ENCODE measurements at regions not wholly inside any gene's neighbourhood (a gene's known extent, or its start where the extent isn't known, plus 50 kb on each side); places are given as distances from the start of the nearest gene placed in this dataset.
A peak's percentile ranks its signal among the peaks of the same experiment; 100 is the strongest.

DNA sequence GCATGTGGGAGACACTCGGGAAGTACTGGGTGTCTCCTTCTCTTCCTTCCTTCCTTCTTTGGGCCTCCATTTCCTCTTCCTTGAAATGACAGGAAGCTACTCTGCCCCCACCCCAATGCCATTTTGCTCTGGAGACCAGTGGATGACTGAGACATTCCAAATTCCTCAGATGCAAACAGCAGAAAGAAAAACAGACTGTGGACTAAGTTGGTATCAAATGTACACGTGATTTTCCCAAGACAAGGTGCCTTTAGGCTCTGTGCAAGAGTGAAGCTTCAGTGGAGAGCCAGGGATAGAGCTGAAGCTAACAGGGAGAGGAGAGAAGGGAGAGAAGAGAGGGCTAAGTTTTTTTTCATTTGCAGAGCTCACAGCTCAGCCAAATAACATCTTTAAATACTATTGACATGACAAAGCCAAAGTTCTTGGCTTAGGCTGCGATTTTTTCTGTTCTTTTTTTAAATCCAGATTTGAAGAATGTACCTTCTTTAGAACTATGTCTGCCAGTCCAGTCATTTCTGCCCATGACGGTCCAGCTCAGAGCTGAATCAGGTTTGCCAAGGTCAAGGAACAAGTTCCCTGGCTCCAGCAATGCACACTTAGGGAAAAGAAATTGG lies 84.5 kb upstream of the LCLAT1 start:
- Histone ChIP-seq H3K9me3 (ENCODE audit: control insufficient read depth in 2 of 3, insufficient read depth in 1 of 3, low read length in 3 of 3) (no peaks in the 10 kb centered on the region), H3K9ac (ENCODE audit: low read length in 3 of 3) (peak overlapping the region in 1 of 3 donors; percentile 28), H3K4me1 (ENCODE audit: control insufficient read depth in 2 of 3, insufficient read depth in 2 of 3, low read depth in 1 of 3, low read length in 3 of 3) (peaks cover 10 to 43% (median 33%) of the 10 kb centered on the region in 3 donors), H3K27me3 (ENCODE audit: control insufficient read depth, insufficient read depth, low read length) (no peaks in the 10 kb centered on the region), H3K4me3 (ENCODE audit: low read length in 3 of 3) (peak overlapping the region in 1 of 3 donors; percentile 23), H3K27ac (ENCODE audit: low read depth in 2 of 2, low read length in 2 of 2) (peak overlapping the region; percentile 85 to 86), H3K36me3 (ENCODE audit: control insufficient read depth in 2 of 3, insufficient read depth in 3 of 3, low read length in 3 of 3) (no peaks in the 10 kb centered on the region)
- intact Hi-C loops (cut with DNase I), result no loop called here
- no peak for FAIRE-seq
- TF ChIP-seq, protein P1, sequence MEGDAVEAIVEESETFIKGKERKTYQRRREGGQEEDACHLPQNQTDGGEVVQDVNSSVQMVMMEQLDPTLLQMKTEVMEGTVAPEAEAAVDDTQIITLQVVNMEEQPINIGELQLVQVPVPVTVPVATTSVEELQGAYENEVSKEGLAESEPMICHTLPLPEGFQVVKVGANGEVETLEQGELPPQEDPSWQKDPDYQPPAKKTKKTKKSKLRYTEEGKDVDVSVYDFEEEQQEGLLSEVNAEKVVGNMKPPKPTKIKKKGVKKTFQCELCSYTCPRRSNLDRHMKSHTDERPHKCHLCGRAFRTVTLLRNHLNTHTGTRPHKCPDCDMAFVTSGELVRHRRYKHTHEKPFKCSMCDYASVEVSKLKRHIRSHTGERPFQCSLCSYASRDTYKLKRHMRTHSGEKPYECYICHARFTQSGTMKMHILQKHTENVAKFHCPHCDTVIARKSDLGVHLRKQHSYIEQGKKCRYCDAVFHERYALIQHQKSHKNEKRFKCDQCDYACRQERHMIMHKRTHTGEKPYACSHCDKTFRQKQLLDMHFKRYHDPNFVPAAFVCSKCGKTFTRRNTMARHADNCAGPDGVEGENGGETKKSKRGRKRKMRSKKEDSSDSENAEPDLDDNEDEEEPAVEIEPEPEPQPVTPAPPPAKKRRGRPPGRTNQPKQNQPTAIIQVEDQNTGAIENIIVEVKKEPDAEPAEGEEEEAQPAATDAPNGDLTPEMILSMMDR (IDR thresholded peaks at IDR 0.05; ENCODE audit: borderline replicate concordance, extremely low read depth, insufficient read depth), result no peak
- DNase-seq, result peak in 3 of 5 donors; percentile 67 to 88 (median 88)

DNA sequence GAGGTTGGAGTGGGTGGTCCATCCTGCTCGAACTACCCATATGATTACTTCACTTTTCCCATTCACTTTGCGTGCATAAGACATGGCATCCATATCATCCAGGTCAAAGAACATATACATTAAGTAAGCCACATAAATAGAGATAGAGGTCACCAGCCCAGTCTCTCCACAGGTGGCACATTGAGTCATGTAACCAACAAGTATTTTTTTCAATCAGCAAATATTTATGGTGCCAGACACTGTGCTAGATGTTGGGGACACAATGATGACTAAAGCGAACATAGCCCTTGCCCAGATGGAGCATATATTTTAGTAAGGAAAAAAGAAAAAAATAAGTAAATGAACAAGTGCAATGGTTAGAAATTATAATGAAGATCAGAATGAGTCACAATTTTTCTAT lies 83.6 kb upstream of the LCLAT1 start:
- intact Hi-C loops (cut with DNase I), result no loop called here
- H3K27me3 ChIP-seq (ENCODE audit: control insufficient read depth, insufficient read depth, low read length), result no peaks in the 10 kb centered on the region
- peaks cover 10 to 49% (median 33%) of the 10 kb centered on the region in 3 donors for H3K4me1 ChIP-seq (ENCODE audit: control insufficient read depth in 2 of 3, insufficient read depth in 2 of 3, low read depth in 1 of 3, low read length in 3 of 3)
- FAIRE-seq (no peak), DNase-seq (no peak)
- no peaks in the 10 kb centered on the region for H3K9me3 ChIP-seq (ENCODE audit: control insufficient read depth in 2 of 3, insufficient read depth in 1 of 3, low read length in 3 of 3)
- no peak overlapping the region for H3K4me3 ChIP-seq (ENCODE audit: low read length in 3 of 3)
- H3K36me3 ChIP-seq (ENCODE audit: control insufficient read depth in 2 of 3, insufficient read depth in 3 of 3, low read length in 3 of 3), result no peaks in the 10 kb centered on the region
- TF ChIP-seq, protein P1 (IDR thresholded peaks at IDR 0.05; ENCODE audit: borderline replicate concordance, extremely low read depth, insufficient read depth), result no peak
- peak overlapping the region in 1 of 2 donors; percentile 85 for H3K27ac ChIP-seq (ENCODE audit: low read depth in 2 of 2, low read length in 2 of 2)
- no peak overlapping the region for H3K9ac ChIP-seq (ENCODE audit: low read length in 3 of 3)

GRCh38 chr2:30365201-30365600 lies 81.8 kb upstream of the LCLAT1 start:
- H3K4me3 ChIP-seq (ENCODE audit: low read length in 3 of 3), result no peak overlapping the region
- H3K9me3 ChIP-seq (ENCODE audit: control insufficient read depth in 2 of 3, insufficient read depth in 1 of 3, low read length in 3 of 3), result no peaks in the 10 kb centered on the region
- H3K36me3 ChIP-seq (ENCODE audit: control insufficient read depth in 2 of 3, insufficient read depth in 3 of 3, low read length in 3 of 3), result no peaks in the 10 kb centered on the region
- DNase-seq, result no peak
- TF ChIP-seq, protein P1 (IDR thresholded peaks at IDR 0.05; ENCODE audit: borderline replicate concordance, extremely low read depth, insufficient read depth), result no peak
- no peak for FAIRE-seq
- intact Hi-C loops (cut with DNase I), result no loop called here
- H3K9ac ChIP-seq (ENCODE audit: low read length in 3 of 3), result no peak overlapping the region
- H3K27me3 ChIP-seq (ENCODE audit: control insufficient read depth, insufficient read depth, low read length), result no peaks in the 10 kb centered on the region
- H3K4me1 ChIP-seq (ENCODE audit: control insufficient read depth in 2 of 3, insufficient read depth in 2 of 3, low read depth in 1 of 3, low read length in 3 of 3), result peaks cover 10 to 40% (median 27%) of the 10 kb centered on the region in 3 donors
- no peak overlapping the region for H3K27ac ChIP-seq (ENCODE audit: low read depth in 2 of 2, low read length in 2 of 2)

All from kidney (tissue), 13 donors.